Prostate gland (tissue), 2 donors: ENCODE measurements at regions not wholly inside any gene's neighbourhood (a gene's known extent, or its start where the extent isn't known, plus 50 kb on each side); places are given as distances from the start of the nearest gene placed in this dataset.

ENCODE experiments used
- POLR2AphosphoS5 ChIP-seq: sonication (generic); formaldehyde crosslinking; IDR thresholded peaks from one replicate; pipeline ENCODE4 v1.6.1; 2017; ENCODE audit warnings: antibody characterized with exemption
- TF ChIP-seq, protein P1 (sequence below), 4 experiments: fragments of 200-600 bp in 2 of 4; fragments of 450-650 bp in 2 of 4; sonication (generic) in 2 of 4; IDR thresholded peaks; 1 replicate in 3 of 4; 2 replicates in 1 of 4; pipeline ENCODE4 v1.5.1; 2016 to 2019; ENCODE audit warnings: antibody characterized with exemption in 4 of 4, mild to moderate bottlenecking in 2 of 4, moderate library complexity in 2 of 4

DNA sequence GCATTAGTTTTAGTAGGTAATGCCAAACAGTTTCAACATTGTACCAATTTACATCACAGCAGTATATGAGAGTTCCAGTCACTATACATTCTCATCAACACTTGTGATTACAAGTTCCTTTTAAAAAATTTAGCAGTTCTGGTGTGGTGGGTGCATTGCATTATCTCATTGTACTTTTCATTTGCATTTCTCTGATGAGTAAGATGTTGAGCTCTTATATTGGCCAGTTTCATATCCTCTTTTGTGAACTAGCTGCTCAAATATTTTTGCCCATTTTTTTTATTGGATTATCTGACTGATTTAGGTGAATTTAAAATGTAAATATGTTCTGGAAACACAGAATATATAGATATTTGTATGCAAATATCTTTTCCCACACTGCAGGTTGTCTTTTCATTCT, 160.9 kb upstream of the NR3C1 start:
- TF ChIP-seq, protein P1, sequence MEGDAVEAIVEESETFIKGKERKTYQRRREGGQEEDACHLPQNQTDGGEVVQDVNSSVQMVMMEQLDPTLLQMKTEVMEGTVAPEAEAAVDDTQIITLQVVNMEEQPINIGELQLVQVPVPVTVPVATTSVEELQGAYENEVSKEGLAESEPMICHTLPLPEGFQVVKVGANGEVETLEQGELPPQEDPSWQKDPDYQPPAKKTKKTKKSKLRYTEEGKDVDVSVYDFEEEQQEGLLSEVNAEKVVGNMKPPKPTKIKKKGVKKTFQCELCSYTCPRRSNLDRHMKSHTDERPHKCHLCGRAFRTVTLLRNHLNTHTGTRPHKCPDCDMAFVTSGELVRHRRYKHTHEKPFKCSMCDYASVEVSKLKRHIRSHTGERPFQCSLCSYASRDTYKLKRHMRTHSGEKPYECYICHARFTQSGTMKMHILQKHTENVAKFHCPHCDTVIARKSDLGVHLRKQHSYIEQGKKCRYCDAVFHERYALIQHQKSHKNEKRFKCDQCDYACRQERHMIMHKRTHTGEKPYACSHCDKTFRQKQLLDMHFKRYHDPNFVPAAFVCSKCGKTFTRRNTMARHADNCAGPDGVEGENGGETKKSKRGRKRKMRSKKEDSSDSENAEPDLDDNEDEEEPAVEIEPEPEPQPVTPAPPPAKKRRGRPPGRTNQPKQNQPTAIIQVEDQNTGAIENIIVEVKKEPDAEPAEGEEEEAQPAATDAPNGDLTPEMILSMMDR (IDR thresholded peaks at IDR 0.05): no peak
- TF ChIP-seq POLR2AphosphoS5: no peak
